ENCODE measurements at regions not wholly inside any gene's neighbourhood (a gene's known extent, or its start where the extent isn't known, plus 50 kb on each side); places are given as distances from the start of the nearest gene placed in this dataset.

GRCh38 chr13:40394304-40394985 is 272.0 kb downstream of the FOXO1 start:
- no peak for TF ChIP-seq CTCF (IDR thresholded peaks at IDR 0.05; ENCODE audit: insufficient read depth, low read length, severe bottlenecking)
- no peaks in the 10 kb centered on the region for H3K36me3 ChIP-seq (ENCODE audit: control insufficient read depth, insufficient read depth, low read length)
- DNase-seq (ENCODE audit: low read depth) (peak; percentile 54), FAIRE-seq (no peak)
- no peaks in the 10 kb centered on the region for H3K27me3 ChIP-seq (ENCODE audit: control insufficient read depth, insufficient read depth, low read length)
- H3K4me3 ChIP-seq (ENCODE audit: low read depth, low read length), result no peak overlapping the region

DNA sequence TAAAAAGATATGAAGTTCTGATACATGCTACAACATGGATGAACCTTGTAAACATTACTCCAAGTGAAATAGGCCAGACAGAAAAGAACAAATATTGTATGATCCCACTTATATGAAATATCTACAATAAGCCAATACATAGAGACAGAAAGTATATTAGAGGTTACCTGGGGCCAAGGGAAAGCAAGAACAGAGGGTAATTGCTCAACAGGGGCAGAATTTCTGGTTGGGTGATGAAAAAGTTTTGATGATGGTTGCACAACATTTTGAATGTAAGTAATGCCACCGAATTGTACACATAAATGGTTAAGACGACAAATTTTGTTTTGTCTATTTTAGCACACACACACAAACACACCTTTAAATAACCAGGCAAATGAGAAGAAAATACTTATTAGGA is 268.4 kb downstream of the FOXO1 start:
- no peak overlapping the region for H3K4me3 ChIP-seq (ENCODE audit: low read depth, low read length)
- no peak for TF ChIP-seq CTCF (IDR thresholded peaks at IDR 0.05; ENCODE audit: insufficient read depth, low read length, severe bottlenecking)
- FAIRE-seq, result no peak
- H3K36me3 ChIP-seq (ENCODE audit: control insufficient read depth, insufficient read depth, low read length), result no peaks in the 10 kb centered on the region
- no peaks in the 10 kb centered on the region for H3K27me3 ChIP-seq (ENCODE audit: control insufficient read depth, insufficient read depth, low read length)
- DNase-seq (ENCODE audit: low read depth), result peak; percentile 41

- FAIRE-seq, result no peak
- TF ChIP-seq CTCF (IDR thresholded peaks at IDR 0.05; ENCODE audit: insufficient read depth, low read length, severe bottlenecking), result no peak
- Histone ChIP-seq H3K4me3 (ENCODE audit: low read depth, low read length) (no peak overlapping the region), H3K36me3 (ENCODE audit: control insufficient read depth, insufficient read depth, low read length) (no peaks in the 10 kb centered on the region), H3K27me3 (ENCODE audit: control insufficient read depth, insufficient read depth, low read length) (no peaks in the 10 kb centered on the region)
- DNase-seq (ENCODE audit: low read depth), result no peak
Measured at GRCh38 chr13:40399756-40400155, 266.7 kb downstream of the FOXO1 start.

GRCh38 chr13:40401911-40402776 is 264.3 kb downstream of the FOXO1 start:
- DNase-seq (ENCODE audit: low read depth), result peak; percentile 86
- no peak for FAIRE-seq
- Histone ChIP-seq H3K4me3 (ENCODE audit: low read depth, low read length) (no peak overlapping the region), H3K36me3 (ENCODE audit: control insufficient read depth, insufficient read depth, low read length) (no peaks in the 10 kb centered on the region), H3K27me3 (ENCODE audit: control insufficient read depth, insufficient read depth, low read length) (no peaks in the 10 kb centered on the region)
- TF ChIP-seq CTCF (IDR thresholded peaks at IDR 0.05; ENCODE audit: insufficient read depth, low read length, severe bottlenecking), result no peak

- no peaks in the 10 kb centered on the region for H3K27me3 ChIP-seq (ENCODE audit: control insufficient read depth, insufficient read depth, low read length)
- no peak overlapping the region for H3K4me3 ChIP-seq (ENCODE audit: low read depth, low read length)
- FAIRE-seq (no peak), DNase-seq (ENCODE audit: low read depth) (peak; percentile 25)
- H3K36me3 ChIP-seq (ENCODE audit: control insufficient read depth, insufficient read depth, low read length), result no peaks in the 10 kb centered on the region
- no peak for TF ChIP-seq CTCF (IDR thresholded peaks at IDR 0.05; ENCODE audit: insufficient read depth, low read length, severe bottlenecking)
Measured at GRCh38 chr13:40402931-40403431, 263.5 kb downstream of the FOXO1 start.

Measured in bronchial epithelial cell (primary cell).